HG02884 (cell line): ENCODE measurements at regions not wholly inside any gene's neighbourhood (a gene's known extent, or its start where the extent isn't known, plus 50 kb on each side); places are given as distances from the start of the nearest gene placed in this dataset.

Experiments used
- ATAC-seq: cut with Tn5 transposase; IDR thresholded peaks from one replicate; pipeline ENCODE4 v1.9.1; 2021; ENCODE audit warnings: mild to moderate bottlenecking, moderate library complexity; ENCODE audit not compliant: unreplicated experiment

- no peak for ATAC-seq
Observed at GRCh38 chr16:65224994-65225393, 103.1 kb upstream of the CDH11 start.

GRCh38 chr16:65224471-65224870 is 102.6 kb upstream of the CDH11 start:
- ATAC-seq: no peak

- ATAC-seq: no peak
Observed at GRCh38 chr16:65223335-65223734, 101.5 kb upstream of the CDH11 start.

- ATAC-seq: no peak
Observed at GRCh38 chr16:65222536-65222935, 100.7 kb upstream of the CDH11 start.

- no peak for ATAC-seq
Observed at GRCh38 chr16:65222049-65222448, 100.2 kb upstream of the CDH11 start.

GRCh38 chr16:65219786-65220185 is 97.9 kb upstream of the CDH11 start:
- no peak for ATAC-seq

GRCh38 chr16:65218348-65218747 is 96.5 kb upstream of the CDH11 start:
- no peak for ATAC-seq

- ATAC-seq: no peak
Observed at GRCh38 chr16:65213866-65214595, 92.2 kb upstream of the CDH11 start.

GRCh38 chr16:65212791-65213190 is 90.9 kb upstream of the CDH11 start:
- ATAC-seq: no peak

GRCh38 chr16:65212240-65212639 is 90.4 kb upstream of the CDH11 start:
- ATAC-seq: no peak

GRCh38 chr16:65202461-65202860 is 80.6 kb upstream of the CDH11 start:
- ATAC-seq: no peak

GRCh38 chr16:65201511-65201910 is 79.6 kb upstream of the CDH11 start:
- ATAC-seq: no peak

- ATAC-seq: no peak
Observed at GRCh38 chr16:65200857-65201256, 79.0 kb upstream of the CDH11 start.

- ATAC-seq: no peak
Observed at GRCh38 chr16:65200156-65200773, 78.4 kb upstream of the CDH11 start.

GRCh38 chr16:65196420-65197075 is 74.7 kb upstream of the CDH11 start:
- no peak for ATAC-seq

- ATAC-seq: no peak
Observed at GRCh38 chr16:65195998-65196397, 74.1 kb upstream of the CDH11 start.

GRCh38 chr16:65185241-65185778 is 63.4 kb upstream of the CDH11 start:
- ATAC-seq: no peak

- ATAC-seq: no peak
Observed at GRCh38 chr16:65181071-65181561, 59.3 kb upstream of the CDH11 start.

GRCh38 chr16:65178151-65178550 is 56.3 kb upstream of the CDH11 start:
- ATAC-seq: no peak

GRCh38 chr16:65176603-65177002 is 54.7 kb upstream of the CDH11 start:
- no peak for ATAC-seq

- ATAC-seq: no peak
Observed at GRCh38 chr16:65172356-65172755, 50.5 kb upstream of the CDH11 start.
